NCI-H82 treated with DMSO at 0.1 percent for 48 hours (cell line): ENCODE measurements at regions not wholly inside any gene's neighbourhood (a gene's known extent, or its start where the extent isn't known, plus 50 kb on each side); places are given as distances from the start of the nearest gene placed in this dataset.
A peak's percentile ranks its signal among the peaks of the same experiment; 100 is the strongest.

Experiments used
- DNase-seq: peaks from one replicate; lab custom pipeline; 2025; ENCODE audit not compliant: unreplicated experiment; lab: John Stamatoyannopoulos, UW

- DNase-seq: no peak
These were observed 497.2 kb upstream of the PKN2 start for GRCh38 chr1:88186911-88187310.

DNA sequence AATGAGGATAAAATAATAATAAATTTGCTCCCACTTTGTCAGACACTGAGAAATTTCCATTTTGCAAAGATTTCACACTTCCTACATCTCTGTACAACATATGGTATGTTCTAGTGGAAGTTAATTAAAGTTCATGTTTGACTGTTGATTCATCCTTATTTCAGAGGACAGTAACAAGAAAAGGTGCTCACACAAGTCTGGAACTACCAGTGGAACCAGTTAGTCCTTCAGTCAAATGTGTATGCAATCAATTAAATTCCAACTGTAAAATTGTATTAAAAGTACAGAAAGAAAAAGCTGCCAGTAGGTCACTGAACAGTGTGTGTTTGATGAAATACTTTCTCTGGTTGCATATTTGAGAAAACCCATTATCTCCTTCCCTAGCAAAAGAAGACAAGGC is 496.0 kb upstream of the PKN2 start:
- no peak for DNase-seq

DNA sequence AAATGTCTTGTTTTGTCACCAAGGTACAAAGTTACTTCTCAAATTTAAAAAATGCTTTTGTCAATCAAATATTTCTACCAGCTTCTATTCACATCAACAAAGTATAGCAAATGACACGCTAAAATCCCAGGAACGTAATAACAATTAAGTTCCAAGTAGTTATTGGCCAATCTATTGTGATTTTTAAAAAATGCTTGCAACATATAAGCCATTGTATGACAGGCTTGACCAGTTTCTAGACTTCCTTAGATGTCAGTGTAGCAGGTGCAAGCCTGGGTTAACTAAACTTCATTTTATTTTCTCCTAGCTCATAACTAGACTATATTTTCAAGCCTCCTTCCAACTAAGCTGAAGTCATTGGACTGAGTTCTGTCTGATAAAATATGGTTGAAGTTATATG is 494.5 kb upstream of the PKN2 start:
- no peak for DNase-seq

DNA sequence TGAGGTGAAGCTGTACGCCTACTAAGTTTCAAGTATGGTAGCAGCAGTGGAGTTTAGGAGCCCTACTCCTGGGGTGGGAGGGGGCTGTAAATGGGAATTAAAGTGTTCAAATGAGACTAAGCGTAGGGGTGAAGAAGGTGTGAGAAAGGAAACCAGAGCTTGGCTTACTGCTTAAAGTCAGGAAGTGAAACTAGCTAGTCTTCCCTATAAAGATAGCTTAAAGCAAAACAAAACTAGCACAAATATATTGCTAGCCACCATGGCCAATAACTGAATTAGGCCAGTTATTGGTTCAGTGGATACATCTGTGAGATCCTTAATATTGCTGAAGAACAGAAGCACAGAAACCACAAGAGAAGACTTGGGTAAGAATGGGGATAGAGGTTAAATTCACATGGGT is 492.2 kb upstream of the PKN2 start:
- no peak for DNase-seq

DNA sequence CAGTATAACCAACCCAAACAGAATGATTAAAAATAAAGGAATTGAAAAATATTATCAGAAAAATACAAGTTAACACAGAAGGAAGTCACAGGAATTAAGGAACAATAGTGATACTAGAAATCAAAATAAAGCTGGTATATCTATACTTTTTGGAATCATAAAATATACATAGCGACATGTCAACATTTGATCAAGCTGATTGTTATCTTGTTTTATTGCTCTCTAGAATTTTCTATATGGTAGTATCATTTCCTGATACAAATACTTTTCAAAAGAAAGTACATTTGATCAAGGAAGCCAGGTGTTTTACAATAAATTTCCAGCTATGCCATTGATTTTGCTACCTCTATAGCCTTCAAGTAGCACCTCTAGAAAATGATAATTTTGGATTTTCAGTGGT is 489.5 kb upstream of the PKN2 start:
- no peak for DNase-seq

- DNase-seq: no peak
These were observed 483.5 kb upstream of the PKN2 start for GRCh38 chr1:88200545-88200944.

DNA sequence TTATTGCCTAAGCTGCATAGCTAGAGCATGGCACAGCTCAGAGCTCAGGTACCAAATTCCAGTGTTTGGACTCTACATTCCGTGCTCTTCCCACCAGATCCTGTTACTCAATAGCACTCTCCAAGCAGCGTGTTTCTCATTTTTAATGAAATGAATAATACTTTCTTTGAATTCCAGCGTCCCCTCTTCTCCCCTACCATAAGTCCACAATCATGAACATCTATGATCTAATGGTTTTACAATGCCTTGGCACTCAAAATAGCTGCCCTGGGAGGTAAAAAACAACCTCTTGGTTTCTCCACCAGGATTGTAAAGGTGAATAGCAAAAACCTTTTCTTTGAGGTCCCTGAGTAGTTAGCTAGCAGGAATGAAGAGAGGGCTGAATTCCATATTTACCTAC is 480.0 kb upstream of the PKN2 start:
- no peak for DNase-seq

GRCh38 chr1:88204612-88205167 is 479.4 kb upstream of the PKN2 start:
- DNase-seq: no peak

- no peak for DNase-seq
These were observed 475.7 kb upstream of the PKN2 start for GRCh38 chr1:88208389-88208788.

GRCh38 chr1:88210103-88210787 is 473.8 kb upstream of the PKN2 start:
- no peak for DNase-seq

- DNase-seq: no peak
These were observed 467.6 kb upstream of the PKN2 start for GRCh38 chr1:88216441-88216840.

- DNase-seq: no peak
These were observed 466.7 kb upstream of the PKN2 start for GRCh38 chr1:88217386-88217785.

DNA sequence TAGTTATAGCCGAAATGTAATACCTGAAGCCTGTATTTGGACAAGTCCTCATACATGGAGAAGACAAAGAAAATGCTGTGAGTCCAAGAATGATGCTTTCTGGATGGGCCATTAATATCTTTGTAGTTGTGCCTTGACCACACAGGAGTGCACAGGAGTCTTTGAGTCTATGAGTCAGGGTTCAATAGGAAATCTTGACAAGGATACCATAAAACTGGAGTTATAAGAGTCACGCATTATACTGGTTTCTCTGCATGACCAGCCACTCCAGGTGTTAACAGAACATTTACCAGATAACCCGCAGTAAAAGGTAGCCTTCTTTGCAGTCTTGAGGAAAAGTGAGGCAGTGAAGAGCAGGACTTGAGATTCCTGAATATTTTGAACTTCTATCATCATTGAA is 464.6 kb upstream of the PKN2 start:
- DNase-seq: no peak

GRCh38 chr1:88221411-88221810 is 462.7 kb upstream of the PKN2 start:
- DNase-seq: no peak

DNA sequence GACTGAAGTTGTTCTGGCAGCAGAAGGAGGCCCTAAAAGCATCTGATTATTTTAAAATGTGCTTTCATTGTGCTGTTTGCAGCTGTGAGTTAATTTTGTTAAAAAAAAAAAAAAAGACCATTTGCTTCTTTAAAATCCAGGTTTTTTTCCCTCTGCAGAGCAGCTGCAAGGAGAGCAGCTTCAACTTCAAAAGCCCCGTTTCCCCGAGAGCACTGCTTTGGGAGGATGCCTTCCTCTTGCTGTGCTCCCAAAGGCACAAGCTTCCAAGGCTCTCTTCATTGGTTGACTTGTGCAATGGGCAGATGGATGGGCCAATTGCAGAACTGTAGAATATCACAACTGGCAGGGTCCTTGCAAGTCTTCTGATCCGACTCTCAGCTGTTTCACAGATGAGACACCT is 459.2 kb upstream of the PKN2 start:
- DNase-seq: no peak

DNA sequence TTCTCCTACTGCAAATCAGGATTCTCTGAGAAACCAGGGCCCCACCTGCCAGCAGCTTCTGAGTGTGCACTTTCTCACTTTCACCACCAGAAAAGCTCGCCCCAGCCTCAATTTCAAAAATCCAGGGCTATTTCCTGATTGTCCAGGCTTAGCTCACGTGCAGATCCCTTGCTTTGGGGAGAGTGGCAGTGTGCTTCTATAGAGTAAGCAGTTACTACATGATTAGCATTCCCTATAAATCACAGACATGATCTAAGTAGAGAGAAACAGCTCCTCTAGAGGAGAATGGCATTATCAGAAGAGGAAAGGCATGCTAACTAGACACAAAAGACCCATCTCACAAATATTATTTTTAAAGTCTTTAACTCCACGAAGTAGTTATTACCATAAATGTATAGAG is 456.0 kb upstream of the PKN2 start:
- DNase-seq: no peak

DNA sequence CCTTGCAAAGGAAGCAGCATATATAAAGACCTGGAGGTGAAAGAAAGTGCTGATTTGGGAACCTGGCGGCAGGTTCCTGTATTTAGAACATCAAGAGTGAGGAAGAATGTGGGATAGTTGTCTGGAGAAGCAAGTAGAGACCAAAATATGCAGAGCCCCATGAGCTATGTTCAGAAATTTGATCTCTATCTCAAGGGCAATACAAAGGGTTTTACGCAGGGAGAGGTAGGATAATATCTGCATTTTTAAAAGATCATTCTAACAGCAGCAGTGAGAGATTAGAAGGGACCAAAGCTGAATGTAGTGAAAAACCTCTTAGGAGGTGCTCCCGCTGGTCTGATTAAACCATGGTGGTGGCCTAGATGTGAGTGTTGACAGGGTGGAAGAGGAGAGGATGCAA is 453.9 kb upstream of the PKN2 start:
- DNase-seq: no peak

GRCh38 chr1:88237058-88237457 is 447.0 kb upstream of the PKN2 start:
- peak; percentile 29 for DNase-seq

DNA sequence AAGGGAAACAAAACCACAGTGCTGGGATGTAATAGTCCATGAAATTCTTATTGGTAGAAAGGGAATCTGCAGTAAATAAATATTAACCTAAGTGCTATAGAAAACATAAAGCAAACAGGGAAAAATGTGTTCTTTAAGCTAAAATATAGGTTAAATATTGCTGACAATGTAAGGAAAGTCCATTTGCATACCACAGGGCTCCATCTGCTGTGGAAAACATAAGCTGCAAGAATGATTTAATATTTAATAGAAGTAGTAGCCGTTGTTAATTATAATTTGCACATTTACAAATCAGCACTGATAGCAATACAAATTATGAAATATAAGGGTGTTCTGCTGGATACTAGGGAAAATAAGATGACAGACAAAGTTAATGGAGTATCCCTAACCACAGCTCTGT is 444.9 kb upstream of the PKN2 start:
- DNase-seq: no peak

DNA sequence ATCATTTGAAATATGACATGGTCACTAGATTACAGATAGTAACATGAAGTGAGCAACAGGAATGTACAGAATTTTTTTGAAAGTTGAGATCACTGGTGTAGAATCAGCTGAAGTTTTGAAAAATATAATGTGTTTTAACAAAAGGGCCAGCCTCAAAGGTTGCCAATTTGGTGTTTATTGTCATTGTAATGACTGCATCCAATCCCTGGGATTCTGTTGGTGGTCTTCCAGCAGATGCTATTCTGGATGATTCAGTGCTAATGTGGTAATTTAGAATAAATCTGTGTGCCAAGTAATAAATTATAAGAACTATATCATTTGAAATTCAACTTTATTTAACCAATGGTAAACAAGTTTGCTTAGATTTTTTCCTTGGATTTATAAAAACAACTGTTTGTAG is 436.4 kb upstream of the PKN2 start:
- DNase-seq: no peak

GRCh38 chr1:88250915-88251314 is 433.2 kb upstream of the PKN2 start:
- no peak for DNase-seq

GRCh38 chr1:88252745-88253144 is 431.3 kb upstream of the PKN2 start:
- no peak for DNase-seq

- DNase-seq: no peak
These were observed 418.5 kb upstream of the PKN2 start for GRCh38 chr1:88265606-88266005.
